IPS DF 6.9 (cell line): ENCODE measurements at regions not wholly inside any gene's neighbourhood (a gene's known extent, or its start where the extent isn't known, plus 50 kb on each side); places are given as distances from the start of the nearest gene placed in this dataset.
"Not testable (repeated sequence)": the region's sequence is repeated elsewhere in the genome, so short reads cannot be mapped to it uniquely, and the experiment has no call there.

ENCODE experiments used
- DNase-seq: peaks from one replicate; pipeline ENCODE4 v3.0.0-alpha.2; 2013; ENCODE audit warnings: low read depth, low spot score
- H3K27ac ChIP-seq: one replicate; pipeline ENCODE4 v1.5.1; 2013; ENCODE audit warnings: low read length, control low read depth
- H3K27me3 ChIP-seq: 2 replicates; pipeline ENCODE4 v1.6.1; 2013; ENCODE audit warnings: mild to moderate bottlenecking, low read length; ENCODE audit not compliant: control insufficient read depth, insufficient read depth
- H3K36me3 ChIP-seq: 2 replicates; pipeline ENCODE4 v1.6.1; 2013; ENCODE audit warnings: low read length; ENCODE audit not compliant: control insufficient read depth, insufficient read depth
- H3K4me1 ChIP-seq: 2 replicates; pipeline ENCODE4 v1.6.1; 2013; ENCODE audit warnings: low read length; ENCODE audit not compliant: control insufficient read depth, insufficient read depth
- H3K4me3 ChIP-seq: 2 replicates; pipeline ENCODE4 v1.5.1; 2013; ENCODE audit warnings: mild to moderate bottlenecking, low read length
- H3K9me3 ChIP-seq: 2 replicates; pipeline ENCODE4 v1.6.1; 2013; ENCODE audit warnings: low read length, inconsistent platforms; ENCODE audit not compliant: control insufficient read depth, insufficient read depth
- whole genome bisulfite sequencing: extraction: QIAGEN DNeasy Blood & Tissue Kit; methylation state at CpG from one replicate; pipeline ENCODE4 v1.1.7; 2013; ENCODE audit warnings: mixed read lengths, missing lambda C conversion rate; ENCODE audit not compliant: insufficient read length, insufficient coverage; 5-methylcytosine and 5-hydroxymethylcytosine counted together

GRCh38 chr14:105680736-105681098, 154.3 kb downstream of the TMEM121 start:
- no CpG with 5 or more reads among the region's 14 CpGs for WGBS
- not testable (repeated sequence) for H3K9me3 ChIP-seq, DNase-seq, H3K4me3 ChIP-seq, H3K4me1 ChIP-seq, H3K36me3 ChIP-seq, H3K27me3 ChIP-seq, H3K27ac ChIP-seq

- not testable (repeated sequence) for H3K27ac ChIP-seq, H3K9me3 ChIP-seq, H3K36me3 ChIP-seq, H3K4me3 ChIP-seq, H3K4me1 ChIP-seq, H3K27me3 ChIP-seq, DNase-seq
- WGBS, result no CpG with 5 or more reads among the region's 26 CpGs
These were observed 155.3 kb downstream of the TMEM121 start for GRCh38 chr14:105681606-105682185.

GRCh38 chr14:105682442-105682841, 156.1 kb downstream of the TMEM121 start:
- H3K27ac ChIP-seq, DNase-seq, H3K36me3 ChIP-seq, H3K9me3 ChIP-seq, H3K27me3 ChIP-seq, H3K4me1 ChIP-seq, H3K4me3 ChIP-seq: not testable (repeated sequence)
- no CpG with 5 or more reads among the region's 15 CpGs for WGBS

DNA sequence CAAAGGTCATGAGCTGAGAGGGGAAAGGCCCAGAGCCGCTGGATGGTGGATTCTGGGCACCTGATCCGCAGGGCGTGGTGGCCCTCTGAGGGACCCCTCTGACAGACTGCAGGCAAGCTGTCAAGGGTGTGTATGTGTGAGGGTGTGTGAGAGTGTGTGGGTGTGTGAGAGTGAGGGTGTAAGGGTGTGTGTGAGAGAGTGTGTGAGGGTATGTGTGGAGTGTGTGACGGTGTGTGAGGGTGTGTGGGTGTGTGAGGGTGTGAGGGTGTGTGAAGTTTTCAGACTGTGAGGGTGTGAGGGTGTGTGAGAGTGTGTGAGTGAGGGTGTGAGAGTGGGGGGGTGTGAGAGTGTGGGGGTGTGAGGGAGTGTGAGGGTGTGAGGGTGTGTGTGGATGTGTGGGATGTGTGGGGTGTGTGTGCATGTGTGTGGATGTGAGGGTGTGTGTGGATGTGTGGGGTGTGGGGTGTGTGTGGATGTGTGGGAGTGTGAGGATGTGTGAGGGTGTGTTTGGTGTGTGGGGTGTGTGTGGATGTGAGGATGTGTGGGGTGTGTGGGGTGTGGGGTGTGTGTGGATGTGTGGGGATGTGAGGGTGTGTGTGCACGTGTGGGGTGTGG, 156.7 kb downstream of the TMEM121 start:
- Histone ChIP-seq H3K4me1 (no peaks in the 10 kb centered on the region), H3K36me3 (no peaks in the 10 kb centered on the region), H3K9me3 (0 out of 2 replicates have a peak, but pooled peaks cover 2% of the 10 kb centered on the region), H3K27me3 (no peaks in the 10 kb centered on the region), H3K27ac (no peak overlapping the region), H3K4me3 (no peak overlapping the region)
- WGBS, result 100% methylated on average over 2 of the region's 5 CpGs
- DNase-seq, result no peak

GRCh38 chr14:105684056-105684455, 157.7 kb downstream of the TMEM121 start:
- WGBS, result no CpG with 5 or more reads among the region's 14 CpGs
- H3K36me3 ChIP-seq, DNase-seq, H3K9me3 ChIP-seq, H3K27ac ChIP-seq, H3K27me3 ChIP-seq, H3K4me1 ChIP-seq, H3K4me3 ChIP-seq: not testable (repeated sequence)

- not testable (repeated sequence) for H3K27me3 ChIP-seq, H3K4me1 ChIP-seq, H3K9me3 ChIP-seq, H3K36me3 ChIP-seq, H3K27ac ChIP-seq, DNase-seq, H3K4me3 ChIP-seq
- no CpG with 5 or more reads among the region's 8 CpGs for WGBS
These were observed 158.2 kb downstream of the TMEM121 start for GRCh38 chr14:105684597-105684996.

DNA sequence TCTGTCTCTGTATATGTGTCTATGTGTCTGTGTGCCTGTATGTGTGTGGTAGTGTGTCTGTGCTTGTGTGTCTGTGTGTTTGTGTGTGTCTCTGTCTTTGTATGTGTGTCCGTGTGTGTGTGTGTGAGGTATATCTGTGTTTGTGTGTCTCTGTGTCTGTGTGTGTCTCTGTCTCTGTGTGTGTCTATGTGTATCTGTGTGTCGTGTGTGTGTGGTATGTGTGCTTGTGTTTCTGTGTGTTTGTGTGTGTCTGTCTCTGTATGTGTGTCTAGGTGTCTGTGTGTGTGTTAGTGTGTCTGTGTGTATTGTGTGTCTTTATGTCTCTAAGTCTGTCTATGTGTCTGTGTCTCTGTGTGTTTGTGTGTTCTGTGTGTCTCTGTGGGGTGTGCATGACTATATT, 158.6 kb downstream of the TMEM121 start:
- H3K27me3 ChIP-seq, result no peaks in the 10 kb centered on the region
- DNase-seq, result no peak
- H3K36me3 ChIP-seq, result no peaks in the 10 kb centered on the region
- H3K4me1 ChIP-seq, result no peaks in the 10 kb centered on the region
- no peak overlapping the region for H3K4me3 ChIP-seq
- no CpG with 5 or more reads among the region's 2 CpGs for WGBS
- no peak overlapping the region for H3K27ac ChIP-seq
- peaks cover 7% of the 10 kb centered on the region for H3K9me3 ChIP-seq

DNA sequence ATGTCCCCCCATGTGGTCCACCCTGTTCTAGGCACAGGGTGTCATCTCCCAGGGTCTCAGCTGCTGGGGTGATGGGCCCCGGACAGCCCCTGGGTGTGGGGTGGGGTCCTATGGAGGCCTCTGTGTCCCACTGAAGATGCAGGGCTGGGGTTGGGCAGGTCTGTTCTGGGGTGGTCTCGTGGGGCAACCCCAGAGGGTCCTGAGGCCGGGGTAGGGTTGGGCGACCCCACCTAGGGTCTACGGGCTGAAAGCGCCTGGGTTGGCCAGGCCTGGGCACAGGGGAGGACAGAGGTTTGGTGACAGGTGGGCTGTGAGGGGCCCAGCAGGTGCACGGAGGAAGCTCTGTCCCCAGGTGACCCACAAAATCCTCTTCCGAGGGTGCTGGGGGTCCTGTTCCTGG, 159.2 kb downstream of the TMEM121 start:
- H3K27ac ChIP-seq, H3K27me3 ChIP-seq, H3K4me1 ChIP-seq, H3K4me3 ChIP-seq, H3K9me3 ChIP-seq, DNase-seq, H3K36me3 ChIP-seq: not testable (repeated sequence)
- WGBS, result no CpG with 5 or more reads among the region's 8 CpGs

DNA sequence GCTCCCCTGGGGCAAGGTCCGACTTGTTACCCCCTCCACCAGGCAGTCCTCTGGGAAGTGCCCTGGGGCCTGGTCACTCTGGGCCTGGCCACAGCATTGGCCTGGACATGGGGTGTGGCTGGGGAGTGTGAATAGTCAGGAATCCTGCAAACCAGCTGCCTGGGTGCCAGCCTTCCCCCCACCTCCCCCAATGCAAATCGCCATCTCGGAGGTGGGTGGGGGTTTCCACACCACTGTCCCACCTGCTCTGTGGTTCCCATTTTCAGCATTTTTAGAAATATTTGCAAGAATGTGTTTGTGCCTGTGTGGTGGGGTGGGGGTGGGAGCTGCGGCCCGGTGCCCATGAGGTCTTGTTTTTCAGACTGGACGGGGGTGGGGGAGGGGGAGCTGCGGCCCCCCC, 159.7 kb downstream of the TMEM121 start:
- no CpG with 5 or more reads among the region's 7 CpGs for WGBS
- not testable (repeated sequence) for H3K27me3 ChIP-seq, H3K27ac ChIP-seq, H3K4me3 ChIP-seq, H3K36me3 ChIP-seq, H3K4me1 ChIP-seq, DNase-seq, H3K9me3 ChIP-seq

GRCh38 chr14:105686462-105687170, 160.2 kb downstream of the TMEM121 start:
- WGBS, result 100% methylated on average over 1 of the region's 34 CpGs
- not testable (repeated sequence) for H3K27ac ChIP-seq, H3K27me3 ChIP-seq, H3K4me1 ChIP-seq, H3K36me3 ChIP-seq, DNase-seq, H3K4me3 ChIP-seq
- H3K9me3 ChIP-seq, result peaks cover 11% of the 10 kb centered on the region
